IPS-18a (cell line): ENCODE measurements at regions not wholly inside any gene's neighbourhood (a gene's known extent, or its start where the extent isn't known, plus 50 kb on each side); places are given as distances from the start of the nearest gene placed in this dataset.
"Not testable (repeated sequence)": the region's sequence is repeated elsewhere in the genome, so short reads cannot be mapped to it uniquely, and the experiment has no call there.

Experiments
- H3K27ac ChIP-seq: one replicate; pipeline ENCODE4 v1.5.1; 2013; ENCODE audit warnings: low read length
- H3K27me3 ChIP-seq: one replicate; pipeline ENCODE4 v1.6.1; 2013; ENCODE audit warnings: mild to moderate bottlenecking, low read length; ENCODE audit not compliant: control insufficient read depth, insufficient read depth
- H3K36me3 ChIP-seq: one replicate; pipeline ENCODE4 v1.6.1; 2013; ENCODE audit warnings: low read depth, low read length; ENCODE audit not compliant: control insufficient read depth
- H3K4me1 ChIP-seq: one replicate; pipeline ENCODE4 v1.6.1; 2013; ENCODE audit warnings: low read depth, low read length; ENCODE audit not compliant: control insufficient read depth
- H3K4me3 ChIP-seq: one replicate; pipeline ENCODE4 v1.5.1; 2013; ENCODE audit warnings: low read length
- H3K9ac ChIP-seq: one replicate; pipeline ENCODE4 v1.6.1; 2013; ENCODE audit warnings: mild to moderate bottlenecking, low read length, moderate library complexity
- H3K9me3 ChIP-seq: one replicate; pipeline ENCODE4 v1.6.1; 2013; ENCODE audit warnings: low read depth, low read length; ENCODE audit not compliant: control insufficient read depth

DNA sequence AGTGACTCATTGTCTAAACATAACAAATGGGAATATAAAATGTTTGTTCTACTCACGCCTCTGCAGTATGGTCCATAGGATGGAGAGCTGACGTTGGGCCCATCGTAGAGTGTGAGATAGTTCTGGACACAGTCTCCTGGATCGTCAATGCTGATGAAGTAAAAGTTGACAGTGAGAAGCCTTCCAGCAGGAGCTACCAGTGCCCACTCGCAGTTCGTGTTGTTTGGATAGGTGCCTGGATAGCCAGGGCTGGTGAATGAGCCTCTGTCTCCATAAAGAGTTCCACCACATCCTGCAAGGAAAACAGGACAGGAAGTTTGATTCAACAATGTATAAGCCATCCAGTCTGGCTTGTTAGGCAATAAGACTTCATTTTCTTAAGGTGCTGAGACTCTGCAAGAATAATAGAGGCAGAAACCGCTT lies 79.6 kb downstream of the OR13A1 start:
- Histone ChIP-seq H3K36me3 (no peaks in the 10 kb centered on the region), H3K9me3 (no peaks in the 10 kb centered on the region), H3K4me1 (no peaks in the 10 kb centered on the region), H3K27me3 (no peaks in the 10 kb centered on the region), H3K27ac (no peak overlapping the region), H3K9ac (no peak overlapping the region), H3K4me3 (no peak overlapping the region)

DNA sequence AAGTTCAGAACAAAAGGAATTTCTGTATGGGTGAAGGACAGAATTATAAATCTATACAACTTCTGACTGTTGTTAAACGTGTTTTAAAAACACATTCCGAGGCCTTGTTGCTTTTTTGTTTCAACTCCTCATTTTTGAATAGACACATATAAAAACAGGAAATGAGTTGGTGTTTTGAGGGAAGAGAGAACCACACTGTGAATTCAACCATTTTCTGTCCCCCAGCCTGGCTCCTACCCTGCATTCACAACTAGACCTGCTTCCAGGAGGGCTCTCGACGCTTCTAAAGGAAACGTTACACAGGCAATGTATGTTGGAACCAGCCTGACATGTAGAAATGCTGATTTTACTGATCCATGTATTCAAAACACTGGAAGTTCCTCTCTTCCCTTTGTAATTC lies 76.5 kb downstream of the OR13A1 start:
- H3K36me3 ChIP-seq: no peaks in the 10 kb centered on the region
- no peak overlapping the region for H3K9ac ChIP-seq
- H3K27me3 ChIP-seq: no peaks in the 10 kb centered on the region
- H3K4me1 ChIP-seq: peaks cover 12% of the 10 kb centered on the region
- no peak overlapping the region for H3K27ac ChIP-seq
- no peaks in the 10 kb centered on the region for H3K9me3 ChIP-seq
- no peak overlapping the region for H3K4me3 ChIP-seq

DNA sequence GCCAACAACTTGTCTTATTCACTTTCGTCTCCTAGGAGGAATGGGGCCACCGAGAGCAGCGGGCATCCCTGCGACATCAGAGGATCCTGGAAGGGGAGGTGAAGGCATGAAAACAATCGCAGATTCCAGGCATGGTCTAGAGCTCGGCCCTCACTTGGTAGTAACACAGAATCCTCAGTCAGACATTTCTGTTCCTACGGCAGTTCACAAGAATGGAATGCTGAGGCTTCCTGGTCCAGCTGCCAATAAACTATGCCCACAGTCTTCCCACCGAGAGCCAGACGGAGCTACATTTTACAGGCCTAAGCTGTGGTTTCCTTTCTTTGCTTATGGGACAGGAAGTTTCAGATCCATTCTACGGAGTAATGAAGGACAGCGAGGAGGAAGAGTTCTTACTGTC lies 75.8 kb downstream of the OR13A1 start:
- Histone ChIP-seq H3K9me3 (no peaks in the 10 kb centered on the region), H3K27me3 (no peaks in the 10 kb centered on the region), H3K4me3 (no peak overlapping the region), H3K36me3 (no peaks in the 10 kb centered on the region), H3K9ac (no peak overlapping the region), H3K27ac (no peak overlapping the region), H3K4me1 (peaks cover 12% of the 10 kb centered on the region)

DNA sequence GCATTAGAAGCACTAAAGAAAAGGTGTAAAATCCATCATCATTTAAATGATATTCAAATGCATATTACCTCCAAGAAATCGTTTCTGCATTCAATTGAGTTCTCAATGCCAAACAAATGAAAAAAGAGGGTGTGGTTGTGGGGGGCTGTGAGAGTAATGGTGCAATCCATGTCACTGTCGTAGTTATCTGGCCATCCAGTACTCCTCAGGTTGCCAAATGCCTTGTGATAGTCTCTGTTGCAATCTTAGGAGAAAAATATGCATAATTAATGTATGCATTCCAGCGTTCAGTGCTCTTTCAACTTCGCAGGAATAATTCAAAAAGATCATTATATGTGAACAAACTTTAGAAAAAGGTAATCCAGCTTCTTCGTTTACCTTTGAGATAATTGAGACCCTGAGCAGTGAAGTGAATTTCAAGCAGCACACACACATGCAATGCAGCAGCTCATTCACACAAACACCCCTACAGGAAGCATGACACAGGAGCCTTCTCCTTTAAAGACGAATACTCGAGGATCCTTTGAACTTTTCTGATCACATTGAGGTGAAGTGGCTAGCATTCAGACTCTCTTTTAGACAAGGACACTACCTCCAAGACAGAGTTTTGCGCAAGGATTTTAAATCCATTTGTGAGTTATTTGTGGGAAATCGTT lies 73.4 kb downstream of the OR13A1 start:
- Histone ChIP-seq H3K36me3 (no peaks in the 10 kb centered on the region), H3K9me3 (no peaks in the 10 kb centered on the region), H3K27me3 (no peaks in the 10 kb centered on the region), H3K4me1 (peaks cover 12% of the 10 kb centered on the region), H3K27ac (no peak overlapping the region), H3K4me3 (peak overlapping the region; percentile 21), H3K9ac (no peak overlapping the region)

DNA sequence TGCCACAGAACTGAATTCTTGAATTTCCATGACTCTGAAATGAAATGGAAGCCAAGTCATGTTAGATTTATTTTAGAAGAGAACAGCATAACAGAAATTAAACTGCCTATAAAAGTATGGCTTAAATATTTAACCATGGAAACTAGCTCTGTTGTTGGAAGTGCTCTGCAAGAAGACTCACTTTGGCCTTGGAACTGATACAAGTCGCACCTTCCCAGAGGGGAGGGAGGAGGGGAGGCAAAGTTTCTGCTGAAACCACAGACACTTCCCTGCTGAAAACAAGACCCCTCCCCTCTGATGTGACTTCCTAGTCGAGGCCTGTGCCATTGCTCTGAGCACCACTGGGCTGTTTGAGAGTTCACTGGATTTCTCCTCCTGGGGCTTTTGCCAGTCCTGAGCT lies 72.1 kb downstream of the OR13A1 start:
- Histone ChIP-seq H3K27ac (no peak overlapping the region), H3K36me3 (no peaks in the 10 kb centered on the region), H3K27me3 (no peaks in the 10 kb centered on the region), H3K4me1 (peaks cover 12% of the 10 kb centered on the region), H3K4me3 (no peak overlapping the region), H3K9me3 (no peaks in the 10 kb centered on the region), H3K9ac (no peak overlapping the region)

DNA sequence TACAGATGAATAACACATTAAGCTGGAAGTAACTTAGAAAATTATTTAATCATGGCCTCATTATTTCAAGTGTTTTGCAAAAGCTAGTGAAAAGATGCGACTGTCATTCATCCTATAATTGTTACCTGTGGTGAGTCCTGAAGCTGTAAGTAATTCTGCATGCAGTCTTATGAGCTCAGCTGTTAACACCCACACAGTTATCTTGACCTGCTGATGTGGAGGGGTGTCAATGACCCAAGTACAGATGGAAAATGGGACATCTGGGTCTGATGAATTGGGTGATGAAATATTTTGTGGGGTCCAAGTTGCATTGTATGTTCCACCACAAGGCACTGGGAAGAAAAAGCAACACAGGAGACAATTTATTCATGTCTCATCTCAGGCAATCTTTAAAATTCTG lies 68.9 kb downstream of the OR13A1 start:
- no peak overlapping the region for H3K9ac ChIP-seq
- H3K27me3 ChIP-seq: no peaks in the 10 kb centered on the region
- H3K4me1 ChIP-seq: peaks cover 14% of the 10 kb centered on the region
- H3K9me3 ChIP-seq: no peaks in the 10 kb centered on the region
- no peak overlapping the region for H3K27ac ChIP-seq
- H3K4me3 ChIP-seq: no peak overlapping the region
- H3K36me3 ChIP-seq: no peaks in the 10 kb centered on the region

DNA sequence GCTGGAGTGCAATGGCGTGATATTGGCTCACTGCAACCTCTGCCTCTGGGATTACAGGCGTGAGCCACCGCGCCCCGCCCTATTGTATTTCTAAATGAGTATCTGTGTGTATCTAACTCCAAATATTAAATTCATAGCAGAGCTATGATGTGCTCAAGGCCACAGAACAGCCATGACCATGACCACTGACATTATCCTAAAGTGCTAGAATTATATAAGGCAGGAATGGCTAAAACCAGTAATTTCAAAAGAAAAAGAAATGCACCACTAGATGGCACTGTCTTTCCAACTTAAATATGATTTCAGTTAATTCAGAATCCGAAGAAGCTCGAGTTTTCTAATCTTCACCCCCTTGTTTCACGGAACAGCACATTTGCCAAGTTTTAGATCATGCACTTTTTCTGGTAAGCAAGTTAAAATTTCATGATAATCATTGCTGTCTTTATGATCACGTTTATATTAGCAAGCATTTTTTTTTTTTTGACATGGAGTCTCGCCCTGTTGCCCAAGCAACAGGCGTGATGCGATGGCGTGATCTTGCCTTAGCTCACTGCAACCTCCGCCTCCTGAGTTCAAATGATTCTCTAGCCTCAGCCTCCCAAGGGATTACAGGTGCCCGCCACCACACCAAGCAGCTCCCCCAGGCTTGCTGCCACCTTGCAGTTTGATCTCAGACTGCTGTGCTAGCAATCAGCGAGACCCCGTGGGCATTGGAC lies 65.3 kb downstream of the OR13A1 start:
- Histone ChIP-seq H3K36me3 (no peaks in the 10 kb centered on the region), H3K4me1 (peaks cover 4% of the 10 kb centered on the region), H3K27me3 (no peaks in the 10 kb centered on the region), H3K27ac (no peak overlapping the region), H3K9me3 (no peaks in the 10 kb centered on the region), H3K4me3 (peak overlapping the region; percentile 64), H3K9ac (no peak overlapping the region)

DNA sequence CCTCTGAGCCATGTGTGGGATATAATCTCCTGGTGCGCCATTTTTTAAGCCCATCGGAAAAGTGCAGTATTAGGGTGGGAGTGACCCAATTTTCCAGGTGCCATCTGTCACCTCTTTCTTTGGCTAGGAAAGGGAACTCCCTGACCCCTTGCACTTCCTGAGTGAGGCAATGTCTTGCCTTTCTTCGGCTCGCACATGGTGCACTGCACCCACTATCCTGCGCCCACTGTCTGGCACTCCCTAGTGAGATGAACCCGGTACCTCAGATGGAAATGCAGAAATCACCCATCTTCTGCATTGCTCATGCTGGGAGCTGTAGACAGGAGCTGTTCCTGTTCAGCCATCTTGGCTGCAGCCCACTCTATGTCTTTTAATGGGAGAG lies 64.7 kb downstream of the OR13A1 start:
- not testable (repeated sequence) for H3K27me3 ChIP-seq, H3K36me3 ChIP-seq, H3K4me3 ChIP-seq, H3K9ac ChIP-seq, H3K9me3 ChIP-seq, H3K27ac ChIP-seq, H3K4me1 ChIP-seq
